ENCODE measurements at regions not wholly inside any gene's neighbourhood (a gene's known extent, or its start where the extent isn't known, plus 50 kb on each side); places are given as distances from the start of the nearest gene placed in this dataset.

DNA sequence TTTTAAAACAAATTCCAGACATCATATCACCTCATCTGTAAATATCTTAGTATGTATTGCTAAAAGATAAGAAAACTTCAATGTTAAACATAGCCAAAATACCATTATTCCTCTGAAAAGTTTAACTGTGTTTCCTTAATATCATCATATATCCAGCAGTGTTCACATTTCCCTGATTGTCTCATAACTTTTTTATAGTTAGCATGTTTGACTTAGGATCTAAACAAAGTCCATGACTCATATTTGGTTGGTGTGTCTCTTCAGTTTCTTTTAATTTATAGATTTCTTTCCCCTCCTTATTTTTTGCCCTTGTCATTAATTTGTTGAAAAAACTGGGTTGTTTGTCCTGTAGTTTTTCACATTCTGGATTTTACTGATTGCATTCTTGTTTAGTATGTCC is 163.0 kb downstream of the RPS12 start:
- no peak for DNase-seq

- DNase-seq: no peak
Observed at GRCh38 chr6:132978685-132979084, 164.3 kb downstream of the RPS12 start.

DNA sequence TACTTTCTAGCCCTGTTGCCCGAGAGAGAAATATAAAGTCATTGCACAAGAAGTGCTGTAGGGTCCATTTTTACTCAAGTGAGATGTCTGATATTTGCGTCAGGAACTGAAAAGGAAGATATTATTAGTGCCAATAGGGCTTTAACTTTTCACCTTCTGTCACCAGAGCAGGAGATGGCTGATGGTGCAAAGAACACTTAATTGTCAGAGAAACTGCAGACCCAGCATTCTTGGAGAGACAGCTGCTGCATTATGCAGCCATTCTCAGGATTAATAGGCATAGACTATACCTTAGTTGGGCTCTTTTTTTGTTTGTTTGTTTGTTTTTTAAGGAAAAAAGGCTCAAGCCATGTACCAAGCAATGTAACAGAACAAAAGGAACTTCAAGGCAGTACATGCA is 179.4 kb downstream of the RPS12 start:
- no peak for DNase-seq

- no peak for DNase-seq
Observed at GRCh38 chr6:132995009-132995408, 180.6 kb downstream of the RPS12 start.

GRCh38 chr6:132995432-132995831 is 181.1 kb downstream of the RPS12 start:
- DNase-seq: no peak

DNA sequence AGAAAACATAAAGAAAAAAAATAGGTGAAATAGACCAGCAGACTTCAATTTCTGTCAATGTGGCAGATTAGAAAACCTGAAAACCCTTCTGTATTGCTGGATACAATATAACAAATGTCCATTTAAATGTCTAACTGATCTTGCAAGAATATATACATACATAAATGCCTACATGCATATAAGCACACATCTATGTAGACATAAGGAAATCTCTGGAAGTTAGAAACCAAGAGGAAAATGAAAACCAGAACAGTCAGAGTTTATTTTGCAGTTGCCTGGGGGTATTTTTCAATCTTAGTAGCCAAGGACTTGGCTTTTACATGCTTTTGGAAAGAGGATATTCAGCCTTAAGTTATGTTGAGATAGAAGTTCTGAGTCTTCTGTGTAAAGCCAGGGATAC is 184.0 kb downstream of the RPS12 start:
- DNase-seq: no peak

DNA sequence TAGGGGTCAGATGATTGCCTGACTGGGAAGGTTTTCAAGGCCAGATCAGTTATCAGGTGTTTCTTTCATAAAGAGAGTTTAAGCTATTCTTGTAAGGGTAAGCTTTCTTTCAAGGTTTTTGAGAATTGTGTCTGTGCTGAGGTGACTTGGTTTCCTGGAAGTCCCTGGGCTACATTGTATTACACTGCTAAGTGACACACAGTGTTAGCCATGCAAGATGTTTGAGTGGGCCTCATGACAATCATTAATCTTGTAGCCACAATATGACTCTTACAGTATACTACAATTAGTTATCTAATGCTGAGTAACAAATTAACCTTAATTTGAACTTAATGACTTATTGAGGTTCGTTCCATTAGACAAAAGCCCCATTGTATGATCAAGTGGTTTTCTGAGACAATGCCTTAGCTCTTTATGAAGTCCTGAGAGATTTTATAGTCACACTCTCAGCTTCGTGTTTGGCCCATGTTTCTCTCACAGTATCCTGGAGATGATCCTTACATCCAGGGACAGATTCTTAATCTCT is 186.7 kb downstream of the RPS12 start:
- DNase-seq: no peak

DNA sequence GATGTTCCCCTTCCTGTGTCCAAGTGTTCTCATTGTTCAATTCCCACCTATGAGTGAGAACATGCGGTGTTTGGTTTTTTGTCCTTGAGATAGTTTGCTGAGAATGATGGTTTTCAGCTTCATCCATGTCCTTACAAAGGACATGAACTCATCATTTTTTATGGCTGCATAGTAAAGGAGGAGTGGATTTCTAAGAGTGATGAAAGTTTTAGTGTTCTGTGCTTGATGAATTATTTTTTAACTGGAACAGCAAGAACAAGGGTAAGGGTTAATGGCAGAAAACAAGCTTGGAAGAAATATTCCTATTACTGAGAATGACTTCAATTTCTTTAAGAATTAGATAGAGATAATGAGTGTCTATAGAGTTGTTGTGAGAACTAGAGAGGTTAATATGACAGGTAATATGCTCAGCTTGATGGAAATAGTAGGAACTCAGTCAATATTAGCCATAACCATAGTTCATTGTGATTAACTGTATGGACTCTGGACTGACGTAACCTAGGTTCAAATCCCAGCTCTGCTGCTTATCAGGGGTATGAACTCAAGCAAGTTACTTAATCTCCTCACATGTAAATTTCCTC is 190.0 kb downstream of the RPS12 start:
- DNase-seq: no peak

DNA sequence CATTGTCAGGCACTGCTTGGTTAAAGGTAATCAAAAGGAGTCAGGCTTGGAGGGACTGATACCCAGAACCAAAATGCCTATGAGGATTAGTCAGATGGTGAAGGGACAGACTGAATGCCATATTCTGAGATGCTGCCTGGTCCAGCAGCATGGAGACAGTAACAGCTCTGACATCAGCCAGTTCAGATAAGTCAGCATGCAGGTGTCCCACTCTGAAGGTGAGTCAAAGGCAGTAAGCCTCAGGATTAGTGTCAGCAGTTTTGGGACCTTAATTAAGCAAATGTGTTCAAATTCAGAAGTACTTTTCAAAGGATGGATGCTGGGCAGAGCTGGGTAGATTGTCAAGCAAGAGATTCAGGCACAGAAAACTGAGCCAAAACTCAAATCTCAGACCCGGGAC is 198.4 kb downstream of the RPS12 start:
- no peak for DNase-seq

DNA sequence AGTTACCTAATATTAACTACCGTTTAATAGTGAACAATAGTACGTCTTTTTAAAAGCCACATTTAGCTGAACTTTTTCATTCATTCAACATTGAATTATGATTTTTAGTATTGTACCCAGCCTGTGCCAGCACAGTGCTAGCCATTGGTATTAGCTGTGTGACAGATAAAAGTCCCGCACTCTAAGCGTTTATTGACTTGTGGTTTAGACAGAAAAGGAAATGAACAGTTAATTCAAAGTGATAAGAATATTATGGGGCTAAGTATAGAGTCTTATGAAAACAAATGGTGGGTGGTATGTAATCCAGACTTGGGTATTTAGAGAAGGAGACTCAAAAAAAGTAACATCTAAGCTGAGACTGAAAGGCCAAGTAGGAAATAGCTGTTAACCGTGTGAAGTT is 202.3 kb downstream of the RPS12 start:
- no peak for DNase-seq

DNA sequence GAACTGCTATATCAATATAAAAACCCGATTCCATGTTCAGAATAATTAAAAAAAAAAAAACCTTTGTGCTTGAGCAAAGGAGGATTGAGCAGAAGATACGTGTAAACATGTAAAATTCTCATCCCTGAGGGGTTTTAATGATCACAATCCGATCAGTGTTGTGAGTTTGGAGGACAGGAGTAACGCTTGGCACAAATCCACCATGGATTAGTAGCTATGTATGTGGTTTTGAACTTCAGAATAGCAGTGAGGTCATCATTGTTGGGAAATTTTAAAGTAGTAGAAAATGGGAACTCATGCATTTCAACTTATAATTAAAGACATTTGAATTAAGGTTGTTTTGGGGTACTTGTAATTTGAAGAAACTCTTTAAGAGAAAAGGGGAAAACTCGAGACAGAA is 203.2 kb downstream of the RPS12 start:
- no peak for DNase-seq

DNA sequence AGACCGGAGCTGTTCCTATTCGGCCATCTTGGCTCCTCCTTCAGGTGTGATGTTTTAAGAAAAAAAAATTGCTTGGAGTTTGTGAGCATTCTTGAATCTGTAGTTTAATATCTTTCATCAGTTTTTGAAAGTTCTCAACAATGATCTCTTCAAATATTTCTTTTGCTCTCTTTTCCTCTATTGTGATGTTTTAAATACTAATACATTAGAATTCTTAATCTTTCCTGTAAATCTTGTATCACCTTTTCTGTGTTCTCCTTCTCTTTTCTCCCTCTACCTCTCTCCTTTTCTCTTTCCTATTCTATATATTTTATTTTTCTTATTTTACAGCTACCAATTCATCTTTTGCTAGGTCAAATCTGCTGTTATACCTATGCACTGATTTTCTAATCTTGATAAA is 212.3 kb downstream of the RPS12 start:
- DNase-seq: no peak

DNA sequence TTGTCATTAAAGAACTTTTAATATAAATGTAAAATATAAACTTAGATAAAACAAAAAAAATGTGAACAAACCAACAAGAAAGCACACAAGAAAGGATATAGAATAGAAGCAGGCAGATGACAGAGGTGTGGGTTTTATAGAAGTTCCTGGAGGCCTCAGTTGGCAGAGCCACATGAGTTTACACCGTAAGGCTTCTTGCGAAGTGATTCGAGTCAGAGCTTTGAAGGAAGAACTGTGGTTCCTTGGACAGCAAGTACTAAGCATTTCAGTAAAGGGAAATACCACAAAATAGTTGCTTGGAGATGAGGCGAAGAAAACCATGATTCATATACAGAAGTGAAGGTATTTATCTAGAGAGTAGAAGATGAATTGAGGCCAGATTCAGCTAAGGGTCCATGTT is 207.9 kb upstream of the EYA4 start:
- no peak for DNase-seq

- DNase-seq: no peak
Observed at GRCh38 chr6:133034509-133035206, 206.5 kb upstream of the EYA4 start.

DNA sequence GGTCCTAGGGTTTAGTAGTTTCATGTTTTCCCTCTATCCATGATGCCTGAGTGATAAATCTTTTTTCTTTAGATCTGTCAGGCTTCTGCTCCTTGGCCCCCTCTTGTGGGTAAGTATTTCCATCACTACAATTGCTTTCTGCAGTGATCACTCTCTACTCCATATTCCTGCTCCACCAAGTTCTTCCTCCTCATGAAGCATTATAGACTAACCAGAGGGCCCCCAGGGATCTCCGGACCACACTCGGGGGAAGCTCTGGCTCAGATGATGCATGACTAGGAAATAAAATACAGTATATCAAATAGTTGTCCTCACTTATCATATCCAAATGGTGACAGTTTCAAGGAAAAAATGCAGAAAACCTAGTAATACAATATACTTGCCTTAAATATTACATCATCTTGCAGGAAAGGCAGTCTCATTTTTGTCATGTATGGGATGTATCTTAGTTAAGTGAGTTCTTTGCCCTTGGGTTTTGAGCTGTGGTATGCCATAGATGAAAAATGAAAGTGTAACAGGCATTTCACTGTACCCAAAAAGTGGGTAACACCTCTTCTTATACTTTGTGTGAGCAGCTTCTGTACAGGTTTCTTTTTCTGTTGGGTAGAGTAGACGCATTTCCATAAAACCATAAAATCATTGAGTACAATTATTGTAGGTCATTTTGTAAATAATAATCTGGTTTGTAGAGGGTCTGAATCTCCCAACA is 200.9 kb upstream of the EYA4 start:
- DNase-seq: no peak

DNA sequence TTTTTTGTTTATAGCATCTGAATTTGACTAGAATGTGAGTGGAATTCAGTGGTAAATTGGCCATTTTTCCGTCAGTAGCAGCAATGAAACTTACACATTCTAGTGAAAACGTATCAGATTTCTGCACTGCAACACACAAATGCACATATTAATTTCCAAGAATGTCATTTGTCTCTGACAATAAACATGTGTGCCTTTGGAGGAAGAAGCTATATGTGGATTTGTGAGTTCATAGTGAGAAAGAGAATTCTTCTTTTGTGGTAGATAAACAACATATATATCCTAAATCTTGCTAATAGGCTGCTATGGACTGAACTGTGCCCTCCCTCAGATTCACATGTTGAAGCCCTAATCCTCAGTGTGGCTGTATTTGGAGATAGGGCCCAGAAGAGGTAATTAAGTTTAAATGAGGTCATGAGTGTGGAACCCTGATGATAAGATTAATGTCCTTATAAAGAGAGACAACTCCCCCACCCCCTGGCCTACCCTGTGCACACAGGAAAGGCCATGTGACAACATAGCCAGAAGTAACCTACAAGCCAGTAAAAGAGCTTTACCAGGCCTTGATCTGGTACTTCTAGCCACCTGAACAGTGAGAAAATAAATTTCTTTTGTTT is 200.2 kb upstream of the EYA4 start:
- DNase-seq: no peak

DNA sequence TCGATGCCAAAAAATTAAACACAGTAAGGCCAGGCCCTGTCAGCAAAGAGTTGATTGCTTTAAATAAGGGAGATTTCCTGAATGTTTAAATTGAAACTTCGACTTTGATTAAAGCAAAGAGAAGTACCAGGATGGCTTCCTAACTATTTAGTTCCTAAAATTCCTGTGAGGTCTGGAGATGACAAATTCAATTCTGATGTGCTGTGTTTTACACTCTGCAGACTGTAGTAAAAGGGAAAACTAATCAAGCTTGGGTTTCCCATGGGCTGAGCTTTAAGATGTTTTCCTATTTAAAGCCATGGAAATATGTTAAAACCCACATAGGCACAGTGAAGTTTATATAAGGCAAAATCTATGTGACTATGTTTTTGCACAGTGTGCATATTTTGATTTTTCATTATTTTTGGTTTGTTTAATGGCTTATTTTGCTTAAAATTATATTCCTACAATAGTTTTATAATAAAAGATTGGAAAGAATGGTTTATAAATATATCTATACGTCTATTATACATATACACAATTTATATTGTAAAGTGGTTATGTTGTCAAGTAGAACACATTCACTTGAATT is 198.5 kb upstream of the EYA4 start:
- no peak for DNase-seq

- DNase-seq: no peak
Observed at GRCh38 chr6:133046576-133046975, 194.6 kb upstream of the EYA4 start.

- DNase-seq: no peak
Observed at GRCh38 chr6:133047065-133047665, 194.0 kb upstream of the EYA4 start.

DNA sequence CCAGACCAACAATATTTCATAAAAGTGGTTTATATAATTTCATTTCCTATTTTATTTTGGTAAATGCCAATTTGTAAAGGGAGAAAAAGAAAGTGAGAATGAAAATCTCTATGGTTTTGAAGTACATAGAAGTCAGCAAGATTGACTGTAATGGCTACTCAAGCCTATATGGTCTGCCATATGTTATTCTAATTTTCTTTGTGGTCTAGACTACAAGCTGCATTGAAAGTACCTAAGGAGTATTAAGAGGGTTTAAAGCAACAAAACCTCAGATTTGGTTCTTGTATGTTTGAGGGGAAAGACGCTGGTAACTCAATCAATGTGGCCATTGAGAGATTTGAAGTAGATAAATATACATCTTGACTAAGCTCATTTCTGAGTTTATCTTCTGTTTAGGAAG is 193.5 kb upstream of the EYA4 start:
- DNase-seq: no peak

- DNase-seq: no peak
Observed at GRCh38 chr6:133051240-133051639, 189.9 kb upstream of the EYA4 start.

- no peak for DNase-seq
Observed at GRCh38 chr6:133052465-133052864, 188.7 kb upstream of the EYA4 start.

DNA sequence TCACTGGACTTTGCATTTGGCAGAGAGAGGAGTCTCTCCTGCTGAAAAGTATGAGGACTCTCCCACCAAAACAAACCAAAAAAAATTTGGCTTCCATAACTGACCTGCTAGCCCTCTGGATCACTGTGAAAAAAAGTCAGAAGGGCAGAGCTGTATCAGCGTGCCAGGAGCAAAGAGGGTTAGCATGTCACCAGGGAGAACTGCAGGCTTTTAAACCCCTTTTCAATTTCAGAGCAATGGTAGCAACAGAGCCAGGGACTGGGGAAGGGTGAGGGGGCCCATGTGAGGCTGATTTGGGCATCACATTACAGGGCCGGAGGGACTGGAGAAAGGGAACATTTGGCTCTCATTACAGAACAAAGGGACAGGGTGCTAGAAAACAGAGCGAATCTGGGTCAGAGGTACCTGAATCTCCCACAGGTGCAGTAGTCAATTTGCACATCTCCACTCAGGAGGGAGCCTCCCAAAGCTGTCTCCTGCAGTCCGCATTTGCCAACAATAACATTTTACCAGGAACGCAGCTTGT is 185.7 kb upstream of the EYA4 start:
- no peak for DNase-seq

Measured in DMS153 (cell line).